H54 (cell line): ENCODE measurements at regions not wholly inside any gene's neighbourhood (a gene's known extent, or its start where the extent isn't known, plus 50 kb on each side); places are given as distances from the start of the nearest gene placed in this dataset.
"Not testable (repeated sequence)": the region's sequence is repeated elsewhere in the genome, so short reads cannot be mapped to it uniquely, and the experiment has no call there.

ENCODE experiments used
- DNase-seq: peaks from one replicate; pipeline ENCODE4 v3.0.0; 2011; ENCODE audit warnings: low spot score, mixed read lengths; ENCODE audit not compliant: insufficient read length
- FAIRE-seq: peaks from 3 replicates; lab custom pipeline; 2011; peaks lifted over from hg19 to GRCh38; lab: Jason Lieb, UNC
- POLR2A ChIP-seq: IDR thresholded peaks from 2 replicates; pipeline ENCODE4 v1.6.1; 2011; ENCODE audit warnings: low read depth, mild to moderate bottlenecking, low read length

GRCh38 chr5:3452622-3453021, 143.0 kb upstream of the IRX1 start:
- no peak for TF ChIP-seq POLR2A
- no peak for FAIRE-seq
- no peak for DNase-seq

DNA sequence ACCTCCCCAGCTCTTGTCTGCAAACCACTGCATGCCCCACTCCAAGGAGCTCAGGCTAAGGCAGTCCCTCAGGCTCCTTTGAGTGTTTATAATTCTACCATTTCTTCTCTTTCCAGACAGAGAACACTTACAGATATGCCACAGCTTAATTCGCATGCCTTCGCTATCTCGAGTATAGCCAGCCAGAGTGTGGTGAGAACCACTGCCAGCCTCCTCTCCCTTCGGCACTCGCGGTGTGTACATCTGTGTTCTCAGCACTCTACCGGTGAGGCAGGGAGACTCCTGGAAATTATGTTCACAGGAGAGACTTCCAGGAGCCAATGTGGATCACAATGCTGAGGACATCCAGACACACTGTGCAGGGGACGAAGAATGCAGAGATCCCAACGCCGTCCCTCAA, 143.7 kb upstream of the IRX1 start:
- no peak for DNase-seq
- no peak for FAIRE-seq
- no peak for TF ChIP-seq POLR2A

DNA sequence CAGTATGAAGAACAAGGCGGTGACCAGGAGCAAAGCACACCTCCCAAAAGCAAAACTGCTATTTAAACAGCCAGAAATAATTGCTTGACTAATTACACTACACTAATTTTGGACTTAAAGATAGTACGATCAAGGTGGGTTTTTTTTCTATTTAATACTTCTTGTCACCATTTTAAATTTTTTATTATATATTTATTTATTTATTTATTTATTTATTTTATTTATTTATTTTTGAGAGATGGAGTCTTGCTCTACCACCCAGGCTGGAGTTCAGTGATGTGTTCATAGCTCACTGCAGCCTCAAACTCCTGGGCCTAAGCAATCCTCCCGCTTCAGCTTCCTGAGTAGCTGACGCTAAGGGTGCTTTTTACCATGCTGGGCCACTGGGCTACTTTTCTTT, 146.2 kb upstream of the IRX1 start:
- no peak for TF ChIP-seq POLR2A
- FAIRE-seq, result no peak
- no peak for DNase-seq

DNA sequence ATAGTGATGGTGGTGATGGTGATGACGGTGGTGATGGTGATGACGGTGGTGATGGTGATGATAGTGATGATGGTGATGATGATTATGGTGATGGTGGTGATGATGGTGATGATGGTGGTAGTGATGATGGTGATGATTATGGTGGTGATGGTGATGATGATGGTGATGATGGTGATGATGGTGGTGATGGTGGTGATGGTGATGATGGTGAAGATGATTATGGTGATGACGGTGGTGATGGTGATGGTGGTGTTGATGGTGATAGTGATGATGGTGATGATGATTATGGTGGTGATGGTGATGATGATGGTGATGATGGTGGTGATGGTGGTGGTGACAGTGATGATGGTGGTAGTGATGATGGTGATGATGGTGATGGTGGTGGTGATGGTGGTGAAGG, 149.2 kb upstream of the IRX1 start:
- DNase-seq (no peak), FAIRE-seq (no peak)
- TF ChIP-seq POLR2A, result no peak

DNA sequence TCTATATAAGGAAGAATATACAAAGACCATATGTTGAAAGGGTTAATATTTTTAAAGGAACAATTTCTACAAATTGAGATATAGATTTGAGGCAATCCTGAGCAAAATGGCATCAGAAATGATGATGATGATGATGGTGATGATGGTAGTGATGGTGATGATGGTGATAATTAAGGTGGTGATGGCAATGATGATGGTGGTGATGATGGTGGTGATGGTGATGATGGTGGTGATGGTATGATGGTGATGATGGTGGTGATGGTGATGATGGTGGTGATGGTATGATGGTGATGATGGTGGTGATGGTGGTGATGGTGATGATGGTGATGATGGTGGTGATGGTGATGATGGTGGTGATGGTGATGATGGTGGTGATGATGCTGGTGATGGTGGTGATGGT, 150.1 kb upstream of the IRX1 start:
- DNase-seq, FAIRE-seq: not testable (repeated sequence)

DNA sequence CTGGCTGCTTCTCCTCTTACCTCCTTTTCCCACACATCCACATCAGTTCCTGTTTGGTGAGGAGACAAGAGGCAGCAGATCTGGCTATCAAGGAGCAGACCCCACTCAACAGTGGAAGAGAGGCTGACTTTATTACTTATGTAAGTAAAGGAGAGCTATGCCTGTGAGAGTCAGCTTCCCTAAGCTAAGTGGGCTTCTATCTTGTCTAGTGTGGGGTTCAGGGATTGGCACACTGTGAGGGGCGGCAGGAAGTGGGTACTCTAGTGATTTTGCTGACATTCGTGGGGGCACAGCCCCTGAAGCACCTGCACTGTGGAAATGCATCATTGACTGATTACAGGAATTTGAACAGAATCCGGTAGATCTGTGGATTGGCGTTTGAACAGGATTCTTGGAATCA, 163.5 kb upstream of the IRX1 start:
- no peak for TF ChIP-seq POLR2A
- no peak for FAIRE-seq
- no peak for DNase-seq

- TF ChIP-seq POLR2A, result no peak
- no peak for FAIRE-seq
- no peak for DNase-seq
Observed at GRCh38 chr5:3430691-3431090, 164.9 kb upstream of the IRX1 start.

DNA sequence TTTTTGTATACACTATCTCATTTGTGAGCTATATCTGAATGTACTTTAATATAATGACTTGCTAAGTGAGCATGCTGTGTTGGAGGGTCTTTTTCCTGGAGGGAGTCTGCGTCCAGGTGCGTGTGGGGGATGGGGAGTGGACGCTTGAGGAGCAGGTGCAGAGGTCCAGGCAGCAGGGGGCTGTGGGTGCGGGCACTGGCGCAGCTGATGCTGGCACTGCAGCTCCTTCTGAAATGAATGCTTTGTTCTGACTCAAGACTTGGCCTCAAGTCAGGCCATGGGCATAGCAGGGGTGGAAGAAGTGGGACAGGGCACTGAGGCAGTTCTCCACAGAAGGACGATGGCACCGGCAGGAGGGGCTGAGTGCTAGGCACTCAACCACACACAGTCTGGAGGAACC, 165.7 kb upstream of the IRX1 start:
- FAIRE-seq, result no peak
- no peak for TF ChIP-seq POLR2A
- no peak for DNase-seq

GRCh38 chr5:3428334-3428733, 167.3 kb upstream of the IRX1 start:
- FAIRE-seq (no peak), DNase-seq (no peak)
- TF ChIP-seq POLR2A, result no peak

- DNase-seq, result no peak
- FAIRE-seq, result no peak
- TF ChIP-seq POLR2A, result no peak
Observed at GRCh38 chr5:3424946-3425345, 170.7 kb upstream of the IRX1 start.

- FAIRE-seq (no peak), DNase-seq (no peak)
- TF ChIP-seq POLR2A, result no peak
Observed at GRCh38 chr5:3417376-3417943, 178.2 kb upstream of the IRX1 start.

DNA sequence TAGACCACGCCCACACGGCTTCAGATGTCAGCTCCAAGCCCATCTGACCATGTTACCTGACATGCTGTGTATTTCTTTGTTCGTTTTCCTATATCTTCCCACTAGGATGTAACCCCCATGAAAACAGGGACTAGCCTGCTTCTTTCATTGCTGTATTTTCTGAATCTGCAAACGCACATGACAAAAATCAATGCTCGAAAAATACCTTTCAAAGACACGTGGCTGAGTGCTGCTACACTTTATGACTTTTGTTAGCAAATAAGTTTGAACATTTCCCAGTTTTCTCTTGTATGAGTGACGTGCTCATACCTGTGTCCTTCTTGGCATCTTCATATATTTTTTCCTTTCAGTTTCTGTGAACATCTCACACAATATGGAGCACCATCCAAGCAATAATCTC, 181.3 kb upstream of the IRX1 start:
- FAIRE-seq, result no peak
- DNase-seq, result no peak
- no peak for TF ChIP-seq POLR2A

DNA sequence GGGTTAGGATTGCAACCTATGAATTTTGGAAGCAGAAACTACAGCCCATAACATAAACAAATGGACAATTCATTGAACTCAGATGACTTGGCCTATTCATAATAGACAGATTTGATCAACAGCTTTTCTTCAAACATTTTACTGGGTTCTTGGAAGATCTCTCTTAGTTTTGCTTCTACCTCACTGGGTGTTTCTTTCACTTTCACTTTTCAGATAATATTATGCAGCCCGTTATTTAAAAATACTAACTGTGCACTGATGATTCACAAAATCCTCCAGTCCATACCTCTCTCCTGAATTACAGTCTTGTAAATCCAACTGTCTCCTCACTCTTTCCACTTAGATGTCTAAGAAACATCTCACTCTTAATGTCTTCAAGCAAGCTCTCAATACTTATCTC, 183.5 kb upstream of the IRX1 start:
- no peak for TF ChIP-seq POLR2A
- DNase-seq, result no peak
- FAIRE-seq, result no peak

DNA sequence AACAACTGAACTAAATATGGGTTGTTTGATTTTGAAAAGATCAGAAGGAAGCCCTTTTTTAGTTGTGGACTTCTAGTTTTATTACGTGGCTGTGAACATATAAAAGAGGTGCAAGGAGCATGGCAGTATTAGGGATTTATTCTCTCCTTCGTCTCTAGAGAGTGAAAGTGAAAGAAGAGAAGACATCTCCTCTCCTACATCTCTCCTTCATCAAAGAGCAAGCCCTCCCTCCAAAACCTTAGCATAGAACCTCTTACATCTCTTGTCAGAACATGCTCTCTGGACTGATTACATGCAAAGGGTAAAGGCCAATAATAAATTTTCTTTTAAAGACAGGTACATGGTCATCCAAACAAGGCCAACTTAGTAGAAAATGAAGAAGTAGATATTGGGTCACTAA, 184.3 kb upstream of the IRX1 start:
- DNase-seq (no peak), FAIRE-seq (no peak)
- TF ChIP-seq POLR2A, result no peak

- DNase-seq (no peak), FAIRE-seq (no peak)
- no peak for TF ChIP-seq POLR2A
Observed at GRCh38 chr5:3401635-3402034, 194.0 kb upstream of the IRX1 start.

- no peak for TF ChIP-seq POLR2A
- FAIRE-seq (no peak), DNase-seq (no peak)
Observed at GRCh38 chr5:3400659-3401058, 195.0 kb upstream of the IRX1 start.
